ENCODE measurements at regions not wholly inside any gene's neighbourhood (a gene's known extent, or its start where the extent isn't known, plus 50 kb on each side); places are given as distances from the start of the nearest gene placed in this dataset.

- H3K27ac ChIP-seq = no peak overlapping the region
- TF ChIP-seq ZFX (IDR thresholded peaks at IDR 0.05; ENCODE audit: borderline replicate concordance) (no peak), CTCF (IDR thresholded peaks at IDR 0.05) (no peak)
Observed at GRCh38 chr6:56407883-56408410, 160.6 kb upstream of the COL21A1 start.

GRCh38 chr6:56406276-56407269 lies 159.2 kb upstream of the COL21A1 start:
- peak overlapping the region; percentile 59; the same call in 1 of the 2 replicates for H3K27ac ChIP-seq
- TF ChIP-seq ZFX (IDR thresholded peaks at IDR 0.05; ENCODE audit: borderline replicate concordance) (no peak), CTCF (IDR thresholded peaks at IDR 0.05) (no peak)

GRCh38 chr6:56404599-56404998 lies 157.2 kb upstream of the COL21A1 start:
- TF ChIP-seq ZFX (IDR thresholded peaks at IDR 0.05; ENCODE audit: borderline replicate concordance) (no peak), CTCF (IDR thresholded peaks at IDR 0.05) (no peak)
- peak overlapping the region; percentile 59 for H3K27ac ChIP-seq

GRCh38 chr6:56403745-56404144 lies 156.4 kb upstream of the COL21A1 start:
- peak overlapping the region; percentile 59; the same call in 1 of the 2 replicates for H3K27ac ChIP-seq
- TF ChIP-seq ZFX (IDR thresholded peaks at IDR 0.05; ENCODE audit: borderline replicate concordance) (no peak), CTCF (IDR thresholded peaks at IDR 0.05) (no peak)

- no peak overlapping the region for H3K27ac ChIP-seq
- no peak for TF ChIP-seq ZFX (IDR thresholded peaks at IDR 0.05; ENCODE audit: borderline replicate concordance)
- no peak for TF ChIP-seq CTCF (IDR thresholded peaks at IDR 0.05)
Observed at GRCh38 chr6:56401477-56402070, 154.2 kb upstream of the COL21A1 start.

GRCh38 chr6:56400273-56400672 lies 152.9 kb upstream of the COL21A1 start:
- H3K27ac ChIP-seq = peak overlapping the region; percentile 78
- TF ChIP-seq CTCF (IDR thresholded peaks at IDR 0.05) = no peak
- no peak for TF ChIP-seq ZFX (IDR thresholded peaks at IDR 0.05; ENCODE audit: borderline replicate concordance)

Measured in 22Rv1 (cell line).